ENCODE measurements at regions not wholly inside any gene's neighbourhood (a gene's known extent, or its start where the extent isn't known, plus 50 kb on each side); places are given as distances from the start of the nearest gene placed in this dataset.

DNA sequence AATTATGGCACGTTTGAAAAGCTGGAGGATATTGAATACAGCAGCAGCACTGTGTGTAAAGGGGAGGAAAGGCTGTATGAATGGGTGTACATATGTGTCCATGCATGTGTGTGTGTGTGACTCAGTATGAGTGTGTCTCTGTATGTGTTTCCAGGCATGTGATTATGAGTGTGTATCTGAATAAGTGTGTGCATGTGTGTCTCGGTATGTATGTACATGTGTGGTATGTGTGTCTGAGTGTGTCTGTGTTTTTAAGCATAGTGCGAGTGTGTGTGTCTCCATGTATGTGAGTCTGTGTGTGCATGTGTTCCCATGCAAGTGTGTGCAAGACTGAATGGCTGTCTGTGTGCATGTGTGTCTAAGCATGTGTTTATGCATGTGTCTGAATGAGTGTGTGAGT is 259.1 kb upstream of the XYLT1 start (continued):
- no peak for TF ChIP-seq ZNF398 (tag by site-specific recombination; IDR thresholded peaks at IDR 0.05)
- TF ChIP-seq, protein P1, sequence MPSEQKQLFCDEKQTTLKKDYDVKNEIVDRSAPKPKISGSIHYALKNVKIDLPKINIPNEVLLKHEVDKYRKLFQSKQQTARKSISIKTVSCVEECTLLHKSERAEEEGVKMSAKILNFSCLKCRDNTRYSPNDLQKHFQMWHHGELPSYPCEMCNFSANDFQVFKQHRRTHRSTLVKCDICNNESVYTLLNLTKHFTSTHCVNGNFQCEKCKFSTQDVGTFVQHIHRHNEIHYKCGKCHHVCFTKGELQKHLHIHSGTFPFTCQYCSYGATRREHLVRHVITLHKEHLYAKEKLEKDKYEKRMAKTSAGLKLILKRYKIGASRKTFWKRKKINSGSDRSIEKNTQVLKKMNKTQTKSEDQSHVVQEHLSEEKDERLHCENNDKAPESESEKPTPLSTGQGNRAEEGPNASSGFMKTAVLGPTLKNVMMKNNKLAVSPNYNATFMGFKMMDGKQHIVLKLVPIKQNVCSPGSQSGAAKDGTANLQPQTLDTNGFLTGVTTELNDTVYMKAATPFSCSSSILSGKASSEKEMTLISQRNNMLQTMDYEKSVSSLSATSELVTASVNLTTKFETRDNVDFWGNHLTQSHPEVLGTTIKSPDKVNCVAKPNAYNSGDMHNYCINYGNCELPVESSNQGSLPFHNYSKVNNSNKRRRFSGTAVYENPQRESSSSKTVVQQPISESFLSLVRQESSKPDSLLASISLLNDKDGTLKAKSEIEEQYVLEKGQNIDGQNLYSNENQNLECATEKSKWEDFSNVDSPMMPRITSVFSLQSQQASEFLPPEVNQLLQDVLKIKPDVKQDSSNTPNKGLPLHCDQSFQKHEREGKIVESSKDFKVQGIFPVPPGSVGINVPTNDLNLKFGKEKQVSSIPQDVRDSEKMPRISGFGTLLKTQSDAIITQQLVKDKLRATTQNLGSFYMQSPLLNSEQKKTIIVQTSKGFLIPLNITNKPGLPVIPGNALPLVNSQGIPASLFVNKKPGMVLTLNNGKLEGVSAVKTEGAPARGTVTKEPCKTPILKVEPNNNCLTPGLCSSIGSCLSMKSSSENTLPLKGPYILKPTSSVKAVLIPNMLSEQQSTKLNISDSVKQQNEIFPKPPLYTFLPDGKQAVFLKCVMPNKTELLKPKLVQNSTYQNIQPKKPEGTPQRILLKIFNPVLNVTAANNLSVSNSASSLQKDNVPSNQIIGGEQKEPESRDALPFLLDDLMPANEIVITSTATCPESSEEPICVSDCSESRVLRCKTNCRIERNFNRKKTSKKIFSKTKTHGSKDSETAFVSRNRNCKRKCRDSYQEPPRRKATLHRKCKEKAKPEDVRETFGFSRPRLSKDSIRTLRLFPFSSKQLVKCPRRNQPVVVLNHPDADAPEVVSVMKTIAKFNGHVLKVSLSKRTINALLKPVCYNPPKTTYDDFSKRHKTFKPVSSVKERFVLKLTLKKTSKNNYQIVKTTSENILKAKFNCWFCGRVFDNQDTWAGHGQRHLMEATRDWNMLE (tag by site-specific recombination; conservative IDR thresholded peaks at IDR 0.05; ENCODE audit: low read depth): no peak
- no peak for TF ChIP-seq ZNF266 (tag by site-specific recombination; IDR thresholded peaks at IDR 0.05; ENCODE audit: low read depth)
- no peak for TF ChIP-seq TRIM28 (IDR thresholded peaks at IDR 0.05; ENCODE audit: borderline replicate concordance, low read length)
- no peak for TF ChIP-seq ZNF596 (tag by site-specific recombination; IDR thresholded peaks at IDR 0.05)
- no peak for TF ChIP-seq ZNF843 (tag by site-specific recombination; IDR thresholded peaks at IDR 0.05)
- TF ChIP-seq ZEB2 (tag by site-specific recombination; IDR thresholded peaks at IDR 0.05): no peak
- TF ChIP-seq SETDB1 (IDR thresholded peaks at IDR 0.05; ENCODE audit: insufficient read length, low read length): no peak
- TF ChIP-seq ZNF366 (tag by site-specific recombination; conservative IDR thresholded peaks at IDR 0.05): no peak
- no peak for TF ChIP-seq ZNF473 (tag by site-specific recombination; IDR thresholded peaks at IDR 0.05)
- TF ChIP-seq ZNF529 (tag by site-specific recombination; IDR thresholded peaks at IDR 0.05; ENCODE audit: insufficient replicate concordance): no peak
- TF ChIP-seq, protein P2, sequence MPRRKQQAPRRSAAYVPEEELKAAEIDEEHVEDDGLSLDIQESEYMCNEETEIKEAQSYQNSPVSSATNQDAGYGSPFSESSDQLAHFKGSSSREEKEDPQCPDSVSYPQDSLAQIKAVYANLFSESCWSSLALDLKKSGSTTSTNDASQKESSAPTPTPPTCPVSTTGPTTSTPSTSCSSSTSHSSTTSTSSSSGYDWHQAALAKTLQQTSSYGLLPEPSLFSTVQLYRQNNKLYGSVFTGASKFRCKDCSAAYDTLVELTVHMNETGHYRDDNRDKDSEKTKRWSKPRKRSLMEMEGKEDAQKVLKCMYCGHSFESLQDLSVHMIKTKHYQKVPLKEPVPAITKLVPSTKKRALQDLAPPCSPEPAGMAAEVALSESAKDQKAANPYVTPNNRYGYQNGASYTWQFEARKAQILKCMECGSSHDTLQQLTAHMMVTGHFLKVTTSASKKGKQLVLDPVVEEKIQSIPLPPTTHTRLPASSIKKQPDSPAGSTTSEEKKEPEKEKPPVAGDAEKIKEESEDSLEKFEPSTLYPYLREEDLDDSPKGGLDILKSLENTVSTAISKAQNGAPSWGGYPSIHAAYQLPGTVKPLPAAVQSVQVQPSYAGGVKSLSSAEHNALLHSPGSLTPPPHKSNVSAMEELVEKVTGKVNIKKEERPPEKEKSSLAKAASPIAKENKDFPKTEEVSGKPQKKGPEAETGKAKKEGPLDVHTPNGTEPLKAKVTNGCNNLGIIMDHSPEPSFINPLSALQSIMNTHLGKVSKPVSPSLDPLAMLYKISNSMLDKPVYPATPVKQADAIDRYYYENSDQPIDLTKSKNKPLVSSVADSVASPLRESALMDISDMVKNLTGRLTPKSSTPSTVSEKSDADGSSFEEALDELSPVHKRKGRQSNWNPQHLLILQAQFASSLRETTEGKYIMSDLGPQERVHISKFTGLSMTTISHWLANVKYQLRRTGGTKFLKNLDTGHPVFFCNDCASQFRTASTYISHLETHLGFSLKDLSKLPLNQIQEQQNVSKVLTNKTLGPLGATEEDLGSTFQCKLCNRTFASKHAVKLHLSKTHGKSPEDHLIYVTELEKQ (tag by site-specific recombination; IDR thresholded peaks at IDR 0.05; ENCODE audit: borderline replicate concordance): no peak
- TF ChIP-seq ZNF585B (tag by site-specific recombination; IDR thresholded peaks at IDR 0.05): no peak

GRCh38 chr16:17728196-17728595 is 257.4 kb upstream of the XYLT1 start:
- Histone ChIP-seq H3K4me1 (ENCODE audit: control insufficient read depth, insufficient read depth, low read length) (no peaks in the 10 kb centered on the region), H3K27ac (ENCODE audit: extremely low read depth, low read depth, low read length) (no peak overlapping the region), H3K4me3 (ENCODE audit: low read depth, low read length) (no peak overlapping the region), H3K9me3 (ENCODE audit: control insufficient read depth, insufficient read depth, low read depth, low read length) (no peaks in the 10 kb centered on the region), H3K36me3 (ENCODE audit: control insufficient read depth in 2 of 2, insufficient read depth in 1 of 2, low read length in 2 of 2) (no peaks in the 10 kb centered on the region)
- ChIA-PET POLR2A (no interaction called here), CTCF (no interaction called here)
- TF ChIP-seq ZNF366 (tag by site-specific recombination; conservative IDR thresholded peaks at IDR 0.05) (no peak), GLI2 (tag by site-specific recombination; IDR thresholded peaks at IDR 0.05; ENCODE audit: borderline replicate concordance, low read depth) (no peak), ZNF335 (tag by site-specific recombination; conservative IDR thresholded peaks at IDR 0.05) (no peak), ZNF510 (tag by site-specific recombination; IDR thresholded peaks at IDR 0.05; ENCODE audit: insufficient replicate concordance) (no peak), ZNF792 (tag by site-specific recombination; IDR thresholded peaks at IDR 0.05) (no peak), GLIS1 (tag by site-specific recombination; IDR thresholded peaks at IDR 0.05) (no peak), TRIM28 (IDR thresholded peaks at IDR 0.05; ENCODE audit: borderline replicate concordance, low read length) (no peak)
- TF ChIP-seq, protein P2 (tag by site-specific recombination; IDR thresholded peaks at IDR 0.05; ENCODE audit: borderline replicate concordance): no peak
